AG04449 (cell line): ENCODE measurements at regions not wholly inside any gene's neighbourhood (a gene's known extent, or its start where the extent isn't known, plus 50 kb on each side); places are given as distances from the start of the nearest gene placed in this dataset.

Source experiments
- CTCF ChIA-PET: fragments of 350-600 bp; formaldehyde crosslinking; extraction: SDS; loops from one replicate; lab custom pipeline; 2021; ENCODE audit warnings: antibody characterized with exemption; lab: Yijun Ruan, JAX
- POLR2A ChIA-PET: fragments of 400-600, 350-600 bp; formaldehyde crosslinking; extraction: SDS; loops from one replicate; lab custom pipeline; 2020; ENCODE audit warnings: antibody characterized with exemption, inconsistent platforms; lab: Yijun Ruan, JAX
- DNase-seq: peaks from one replicate; pipeline ENCODE4 v3.0.0-alpha.2; 2010; ENCODE audit warnings: low read depth, low spot score
- H3K4me3 ChIP-seq: 2 replicates; pipeline ENCODE4 v1.5.1; 2011; ENCODE audit warnings: low read depth, mild to moderate bottlenecking, control low read depth, low read length
- TF ChIP-seq, protein P1 (sequence below): IDR thresholded peaks from one replicate; pipeline ENCODE4 v1.5.1; 2011; ENCODE audit warnings: mild to moderate bottlenecking, moderate library complexity, low read length, control low read depth, inconsistent platforms; ENCODE audit not compliant: insufficient read depth; ENCODE audit errors: missing control alignments

DNA sequence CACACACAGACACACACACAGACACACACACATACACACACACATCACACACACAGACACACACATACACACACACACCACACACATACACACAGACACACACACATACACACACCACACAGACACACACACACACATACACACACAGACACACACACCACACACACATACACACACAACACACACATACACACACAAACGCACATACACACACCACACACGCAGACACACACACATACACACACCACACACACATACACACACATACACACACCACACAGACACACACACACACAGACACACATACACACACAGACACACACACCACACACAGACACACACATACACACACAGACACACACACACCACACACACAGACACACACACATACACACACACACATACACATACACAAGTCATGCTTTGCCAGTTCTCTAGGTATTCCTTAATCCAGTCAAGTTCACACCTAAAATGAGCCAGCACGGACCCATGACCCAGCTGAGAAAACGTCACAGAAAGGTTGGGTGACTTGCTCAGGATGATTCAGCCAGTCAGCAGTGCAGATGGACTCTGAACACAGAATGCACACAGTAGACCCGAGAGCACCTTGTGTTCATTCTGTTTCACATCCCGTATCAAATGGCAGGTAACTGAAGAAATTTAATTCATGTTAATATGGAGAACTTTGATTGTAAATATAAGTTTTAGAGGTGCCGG, 746.4 kb downstream of the MTRR start:
- DNase-seq: no peak
- POLR2A ChIA-PET: no interaction called here
- CTCF ChIA-PET: no interaction called here
- TF ChIP-seq, protein P1, sequence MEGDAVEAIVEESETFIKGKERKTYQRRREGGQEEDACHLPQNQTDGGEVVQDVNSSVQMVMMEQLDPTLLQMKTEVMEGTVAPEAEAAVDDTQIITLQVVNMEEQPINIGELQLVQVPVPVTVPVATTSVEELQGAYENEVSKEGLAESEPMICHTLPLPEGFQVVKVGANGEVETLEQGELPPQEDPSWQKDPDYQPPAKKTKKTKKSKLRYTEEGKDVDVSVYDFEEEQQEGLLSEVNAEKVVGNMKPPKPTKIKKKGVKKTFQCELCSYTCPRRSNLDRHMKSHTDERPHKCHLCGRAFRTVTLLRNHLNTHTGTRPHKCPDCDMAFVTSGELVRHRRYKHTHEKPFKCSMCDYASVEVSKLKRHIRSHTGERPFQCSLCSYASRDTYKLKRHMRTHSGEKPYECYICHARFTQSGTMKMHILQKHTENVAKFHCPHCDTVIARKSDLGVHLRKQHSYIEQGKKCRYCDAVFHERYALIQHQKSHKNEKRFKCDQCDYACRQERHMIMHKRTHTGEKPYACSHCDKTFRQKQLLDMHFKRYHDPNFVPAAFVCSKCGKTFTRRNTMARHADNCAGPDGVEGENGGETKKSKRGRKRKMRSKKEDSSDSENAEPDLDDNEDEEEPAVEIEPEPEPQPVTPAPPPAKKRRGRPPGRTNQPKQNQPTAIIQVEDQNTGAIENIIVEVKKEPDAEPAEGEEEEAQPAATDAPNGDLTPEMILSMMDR: no peak
- H3K4me3 ChIP-seq: no peak overlapping the region

DNA sequence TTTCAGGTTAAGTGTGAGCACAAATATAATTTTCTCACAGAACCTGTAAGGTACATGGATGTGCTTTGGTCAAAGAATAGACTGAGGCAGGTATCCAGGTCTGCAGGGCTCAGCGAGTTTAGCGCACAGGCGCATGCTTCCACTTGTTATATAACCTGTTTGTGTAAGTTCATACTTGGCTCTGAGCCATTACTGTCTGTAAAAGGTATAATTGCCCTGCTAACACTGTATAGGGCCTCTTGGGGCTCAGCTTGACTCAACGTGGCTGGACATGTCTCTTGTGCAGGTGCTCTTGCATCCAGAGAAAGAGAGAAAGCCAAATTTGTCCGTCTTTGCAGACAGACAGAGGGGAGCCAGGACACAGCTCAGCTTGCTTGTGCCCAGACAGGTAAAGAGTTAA, 759.6 kb downstream of the MTRR start:
- H3K4me3 ChIP-seq: no peak overlapping the region
- ChIA-PET POLR2A (interaction anchor here (0.7 kb wide), 1 partner anchor 27 kb away, joined by 4 read pairs; no protein-coding TSS in a partner anchor), CTCF (no interaction called here)
- DNase-seq: no peak
- TF ChIP-seq, protein P1: no peak

DNA sequence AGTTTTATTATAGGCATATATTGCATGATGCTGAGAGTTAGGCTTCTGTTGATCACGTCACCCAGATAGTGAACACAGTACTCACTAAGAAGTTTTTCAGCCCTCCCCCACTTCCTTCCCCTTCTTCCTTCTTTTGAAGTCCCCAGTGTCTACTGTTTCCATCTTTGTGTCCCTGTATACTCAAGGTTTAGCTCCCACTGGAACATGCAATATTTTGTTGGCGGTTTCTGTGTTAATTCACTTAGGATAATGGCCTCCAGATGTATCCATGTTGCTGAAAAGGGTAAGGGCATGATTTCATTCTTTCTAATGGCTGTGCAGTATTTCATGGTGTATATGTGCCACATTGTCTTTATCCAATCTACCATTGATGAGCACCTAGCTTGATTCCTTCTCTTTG, 764.3 kb downstream of the MTRR start:
- ChIA-PET POLR2A (no interaction called here), CTCF (no interaction called here)
- no peak overlapping the region for H3K4me3 ChIP-seq
- TF ChIP-seq, protein P1: no peak
- DNase-seq: no peak

DNA sequence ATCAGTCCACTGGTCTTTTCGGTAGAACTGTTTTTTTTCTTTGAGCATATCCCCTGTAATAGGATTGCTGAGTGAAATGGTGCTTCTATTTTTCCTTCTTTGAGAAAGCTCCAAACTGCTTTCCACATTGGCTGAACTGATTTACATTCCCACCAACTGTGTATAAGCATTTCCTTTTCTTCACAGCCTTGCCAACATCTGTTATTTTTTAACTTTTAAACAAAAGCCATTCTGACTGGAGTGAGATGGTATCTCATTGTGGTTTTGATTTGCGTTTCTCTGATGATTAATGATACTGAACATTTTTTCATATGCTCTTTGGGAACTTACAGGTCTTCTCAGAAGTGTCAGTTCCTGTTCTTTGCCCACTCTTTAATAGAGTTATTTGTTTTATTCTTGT, 764.7 kb downstream of the MTRR start:
- no peak overlapping the region for H3K4me3 ChIP-seq
- DNase-seq: no peak
- CTCF ChIA-PET: no interaction called here
- POLR2A ChIA-PET: no interaction called here
- TF ChIP-seq, protein P1: no peak

DNA sequence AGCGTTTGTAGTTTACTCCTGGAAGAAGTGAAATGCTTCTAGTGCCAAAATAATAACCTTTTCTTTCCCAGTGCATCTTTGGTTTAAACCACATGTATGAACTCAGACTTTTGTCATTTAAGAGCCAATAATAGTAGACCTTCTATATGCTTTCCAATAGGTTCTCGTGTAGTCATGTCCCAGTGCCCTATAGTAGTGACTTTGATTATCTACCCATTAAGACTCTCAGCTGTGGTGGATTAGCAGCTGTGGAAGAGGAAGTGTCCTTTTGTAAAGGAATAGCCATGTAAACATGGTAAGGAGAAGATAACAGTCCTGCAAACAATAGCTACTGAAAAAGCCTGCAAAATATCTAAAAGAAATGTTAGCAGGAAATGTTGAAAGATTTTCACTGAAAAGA, 765.3 kb downstream of the MTRR start:
- no peak for DNase-seq
- H3K4me3 ChIP-seq: no peak overlapping the region
- TF ChIP-seq, protein P1: no peak
- CTCF ChIA-PET: no interaction called here
- POLR2A ChIA-PET: no interaction called here

DNA sequence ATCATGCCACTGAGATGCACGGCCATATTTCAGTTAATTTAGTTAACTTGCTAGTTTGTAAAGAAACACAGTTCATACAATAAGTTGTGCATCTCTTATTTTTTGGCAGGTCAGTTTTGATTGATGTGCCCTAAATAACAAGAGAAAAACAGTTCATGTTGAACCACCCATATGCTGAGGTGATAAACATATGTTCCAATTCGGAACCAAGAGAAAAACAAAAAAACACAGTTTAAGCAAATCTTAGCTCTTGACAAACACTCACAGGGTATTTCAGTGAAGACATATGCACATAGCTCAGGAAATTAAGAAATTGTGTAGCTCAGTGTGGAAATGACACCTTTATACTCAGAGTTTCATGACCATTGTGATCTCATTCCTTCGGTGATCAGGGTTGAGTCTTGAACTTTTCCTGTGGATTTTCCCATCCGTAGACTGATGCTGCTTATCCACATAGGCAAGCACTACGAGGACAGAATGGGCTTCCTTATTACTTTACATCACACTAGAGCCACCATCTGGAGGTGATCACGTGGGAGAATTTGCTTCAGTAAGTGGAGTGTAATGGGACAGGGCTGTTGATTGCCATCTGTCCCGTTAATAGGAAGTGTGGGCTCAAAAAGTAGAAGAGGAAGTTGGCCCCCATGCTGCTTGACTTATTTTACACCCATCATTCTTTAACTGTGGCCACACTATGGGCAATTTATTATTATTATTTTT, 773.0 kb downstream of the MTRR start:
- DNase-seq: no peak
- POLR2A ChIA-PET: no interaction called here
- CTCF ChIA-PET: no interaction called here
- TF ChIP-seq, protein P1: no peak
- H3K4me3 ChIP-seq: no peak overlapping the region
